ENCODE measurements at regions not wholly inside any gene's neighbourhood (a gene's known extent, or its start where the extent isn't known, plus 50 kb on each side); places are given as distances from the start of the nearest gene placed in this dataset.

DNA sequence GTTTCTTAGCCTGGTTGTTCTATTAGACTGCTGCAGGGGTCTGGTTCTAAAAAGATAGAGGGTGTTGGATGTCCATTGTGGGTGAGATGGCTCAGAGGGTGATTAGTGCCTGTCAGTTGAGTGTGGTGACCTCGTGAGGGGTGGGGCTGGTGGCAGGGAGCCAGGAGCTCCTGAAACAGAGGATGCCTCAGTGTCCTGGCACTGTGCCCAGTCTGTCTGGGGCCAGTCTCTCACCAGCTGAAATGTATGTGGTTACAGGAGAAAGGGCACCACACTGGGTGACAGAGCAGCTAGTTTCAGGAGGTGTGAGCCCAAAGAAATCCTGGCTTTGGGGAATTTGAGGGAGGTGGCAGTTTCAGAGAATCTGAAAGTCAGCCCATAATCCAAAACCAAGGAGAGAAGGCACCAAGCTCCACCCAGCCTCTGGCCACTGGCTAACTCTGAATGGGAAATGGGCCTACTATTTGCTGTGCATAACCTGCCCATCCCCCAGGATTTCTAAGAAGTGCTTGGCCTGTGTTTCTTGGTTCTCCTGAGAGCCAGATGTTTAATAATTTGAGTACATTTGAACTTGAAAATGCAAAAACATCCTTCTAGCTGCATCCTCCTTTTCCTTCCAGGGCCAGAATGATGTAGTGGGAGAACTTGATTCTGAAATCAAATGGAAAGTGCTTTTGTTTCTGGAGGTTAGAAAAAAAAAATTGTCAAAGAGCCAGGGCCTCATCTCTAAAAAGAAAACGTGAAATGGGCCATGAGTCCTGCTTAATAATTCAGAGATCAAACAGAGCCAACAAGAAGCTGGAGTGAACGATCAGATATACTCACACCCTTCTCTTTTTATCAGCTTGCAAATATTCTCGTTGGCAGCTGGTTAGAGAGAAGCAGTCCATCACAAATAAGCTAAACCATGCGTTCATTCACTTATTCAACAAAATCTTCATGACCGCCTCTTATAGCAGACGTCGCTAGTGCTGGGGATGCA lies 92.3 kb downstream of the B3GNT2 start:
- TF ChIP-seq, protein P1, sequence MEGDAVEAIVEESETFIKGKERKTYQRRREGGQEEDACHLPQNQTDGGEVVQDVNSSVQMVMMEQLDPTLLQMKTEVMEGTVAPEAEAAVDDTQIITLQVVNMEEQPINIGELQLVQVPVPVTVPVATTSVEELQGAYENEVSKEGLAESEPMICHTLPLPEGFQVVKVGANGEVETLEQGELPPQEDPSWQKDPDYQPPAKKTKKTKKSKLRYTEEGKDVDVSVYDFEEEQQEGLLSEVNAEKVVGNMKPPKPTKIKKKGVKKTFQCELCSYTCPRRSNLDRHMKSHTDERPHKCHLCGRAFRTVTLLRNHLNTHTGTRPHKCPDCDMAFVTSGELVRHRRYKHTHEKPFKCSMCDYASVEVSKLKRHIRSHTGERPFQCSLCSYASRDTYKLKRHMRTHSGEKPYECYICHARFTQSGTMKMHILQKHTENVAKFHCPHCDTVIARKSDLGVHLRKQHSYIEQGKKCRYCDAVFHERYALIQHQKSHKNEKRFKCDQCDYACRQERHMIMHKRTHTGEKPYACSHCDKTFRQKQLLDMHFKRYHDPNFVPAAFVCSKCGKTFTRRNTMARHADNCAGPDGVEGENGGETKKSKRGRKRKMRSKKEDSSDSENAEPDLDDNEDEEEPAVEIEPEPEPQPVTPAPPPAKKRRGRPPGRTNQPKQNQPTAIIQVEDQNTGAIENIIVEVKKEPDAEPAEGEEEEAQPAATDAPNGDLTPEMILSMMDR (IDR thresholded peaks at IDR 0.05) = no peak
- TF ChIP-seq SIN3A (IDR thresholded peaks at IDR 0.05; ENCODE audit: borderline replicate concordance, insufficient read depth, low read depth, low read length) = no peak
- TF ChIP-seq POLR2AphosphoS5 (IDR thresholded peaks at IDR 0.05; ENCODE audit: low read depth, low read length) = no peak
- TF ChIP-seq, protein P2, sequence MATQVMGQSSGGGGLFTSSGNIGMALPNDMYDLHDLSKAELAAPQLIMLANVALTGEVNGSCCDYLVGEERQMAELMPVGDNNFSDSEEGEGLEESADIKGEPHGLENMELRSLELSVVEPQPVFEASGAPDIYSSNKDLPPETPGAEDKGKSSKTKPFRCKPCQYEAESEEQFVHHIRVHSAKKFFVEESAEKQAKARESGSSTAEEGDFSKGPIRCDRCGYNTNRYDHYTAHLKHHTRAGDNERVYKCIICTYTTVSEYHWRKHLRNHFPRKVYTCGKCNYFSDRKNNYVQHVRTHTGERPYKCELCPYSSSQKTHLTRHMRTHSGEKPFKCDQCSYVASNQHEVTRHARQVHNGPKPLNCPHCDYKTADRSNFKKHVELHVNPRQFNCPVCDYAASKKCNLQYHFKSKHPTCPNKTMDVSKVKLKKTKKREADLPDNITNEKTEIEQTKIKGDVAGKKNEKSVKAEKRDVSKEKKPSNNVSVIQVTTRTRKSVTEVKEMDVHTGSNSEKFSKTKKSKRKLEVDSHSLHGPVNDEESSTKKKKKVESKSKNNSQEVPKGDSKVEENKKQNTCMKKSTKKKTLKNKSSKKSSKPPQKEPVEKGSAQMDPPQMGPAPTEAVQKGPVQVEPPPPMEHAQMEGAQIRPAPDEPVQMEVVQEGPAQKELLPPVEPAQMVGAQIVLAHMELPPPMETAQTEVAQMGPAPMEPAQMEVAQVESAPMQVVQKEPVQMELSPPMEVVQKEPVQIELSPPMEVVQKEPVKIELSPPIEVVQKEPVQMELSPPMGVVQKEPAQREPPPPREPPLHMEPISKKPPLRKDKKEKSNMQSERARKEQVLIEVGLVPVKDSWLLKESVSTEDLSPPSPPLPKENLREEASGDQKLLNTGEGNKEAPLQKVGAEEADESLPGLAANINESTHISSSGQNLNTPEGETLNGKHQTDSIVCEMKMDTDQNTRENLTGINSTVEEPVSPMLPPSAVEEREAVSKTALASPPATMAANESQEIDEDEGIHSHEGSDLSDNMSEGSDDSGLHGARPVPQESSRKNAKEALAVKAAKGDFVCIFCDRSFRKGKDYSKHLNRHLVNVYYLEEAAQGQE (IDR thresholded peaks at IDR 0.05; ENCODE audit: insufficient read depth in 1 of 2, low read depth in 2 of 2, low read length in 1 of 2) = no peak
- TF ChIP-seq TCF7L2 (IDR thresholded peaks at IDR 0.05; ENCODE audit: low read depth, low read length) = no peak

All from Panc1 (cell line).